ENCODE measurements at regions not wholly inside any gene's neighbourhood (a gene's known extent, or its start where the extent isn't known, plus 50 kb on each side); places are given as distances from the start of the nearest gene placed in this dataset.

DNA sequence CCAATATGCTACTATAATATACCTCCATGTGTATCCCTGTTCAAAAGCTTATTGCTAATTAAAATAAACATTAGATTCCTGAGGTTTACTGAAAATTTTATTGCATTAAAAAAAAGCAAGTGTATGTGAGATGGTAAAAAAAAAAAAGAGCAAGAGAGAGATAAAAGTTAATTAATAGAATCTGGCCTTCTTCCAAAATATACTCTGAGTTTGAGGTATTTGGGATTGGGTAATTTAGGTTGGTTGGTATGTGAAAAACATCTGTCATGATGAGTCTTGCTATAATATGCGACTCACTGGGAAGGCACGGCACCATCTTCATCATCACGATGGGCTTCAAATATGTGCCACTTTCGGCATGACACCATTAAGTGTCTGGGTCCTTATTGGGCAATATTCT lies 711.1 kb upstream of the SOX9 start:
- TF ChIP-seq, protein P1, sequence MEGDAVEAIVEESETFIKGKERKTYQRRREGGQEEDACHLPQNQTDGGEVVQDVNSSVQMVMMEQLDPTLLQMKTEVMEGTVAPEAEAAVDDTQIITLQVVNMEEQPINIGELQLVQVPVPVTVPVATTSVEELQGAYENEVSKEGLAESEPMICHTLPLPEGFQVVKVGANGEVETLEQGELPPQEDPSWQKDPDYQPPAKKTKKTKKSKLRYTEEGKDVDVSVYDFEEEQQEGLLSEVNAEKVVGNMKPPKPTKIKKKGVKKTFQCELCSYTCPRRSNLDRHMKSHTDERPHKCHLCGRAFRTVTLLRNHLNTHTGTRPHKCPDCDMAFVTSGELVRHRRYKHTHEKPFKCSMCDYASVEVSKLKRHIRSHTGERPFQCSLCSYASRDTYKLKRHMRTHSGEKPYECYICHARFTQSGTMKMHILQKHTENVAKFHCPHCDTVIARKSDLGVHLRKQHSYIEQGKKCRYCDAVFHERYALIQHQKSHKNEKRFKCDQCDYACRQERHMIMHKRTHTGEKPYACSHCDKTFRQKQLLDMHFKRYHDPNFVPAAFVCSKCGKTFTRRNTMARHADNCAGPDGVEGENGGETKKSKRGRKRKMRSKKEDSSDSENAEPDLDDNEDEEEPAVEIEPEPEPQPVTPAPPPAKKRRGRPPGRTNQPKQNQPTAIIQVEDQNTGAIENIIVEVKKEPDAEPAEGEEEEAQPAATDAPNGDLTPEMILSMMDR (IDR thresholded peaks at IDR 0.05), result no peak
- TF ChIP-seq POLR2A (IDR thresholded peaks at IDR 0.05), result no peak
